Ovary (tissue), 7 donors: ENCODE measurements at regions not wholly inside any gene's neighbourhood (a gene's known extent, or its start where the extent isn't known, plus 50 kb on each side); places are given as distances from the start of the nearest gene placed in this dataset.

Experiments
- DNase-seq, 5 donors: peaks; one replicate each; pipeline ENCODE4 v3.0.0-alpha.2; 2019 to 2020
- H3K27ac ChIP-seq, 2 donors: fragments of 200-600 bp; one replicate each; pipeline versions ENCODE4 v1.5.1 to v1.8.0; 2019 to 2022
- H3K27me3 ChIP-seq: fragments of 200-600 bp; one replicate; pipeline ENCODE4 v1.8.0; 2022
- H3K36me3 ChIP-seq: fragments of 200-600 bp; sonication (generic); one replicate; pipeline ENCODE4 v1.5.1; 2019
- H3K4me1 ChIP-seq: one replicate; pipeline ENCODE4 v1.8.1; 2013; ENCODE audit warnings: mild to moderate bottlenecking, moderate library complexity; ENCODE audit not compliant: insufficient read depth
- H3K4me3 ChIP-seq: fragments of 200-600 bp; sonication (generic); one replicate; pipeline ENCODE4 v1.5.1; 2017
- H3K9me3 ChIP-seq, 2 donors: fragments of 200-600 bp in 1 of 2; sonication (generic) in 1 of 2; one replicate each; pipeline versions ENCODE4 v1.5.1 to v1.8.1; 2013 to 2019; ENCODE audit warnings: mild to moderate bottlenecking in 1 of 2, moderate library complexity in 1 of 2
- EP300 ChIP-seq: sonication (generic); formaldehyde crosslinking; IDR thresholded peaks from one replicate; pipeline ENCODE4 v1.6.1; 2017; ENCODE audit warnings: antibody characterized with exemption
- POLR2A ChIP-seq: fragments of 450-650 bp; IDR thresholded peaks from one replicate; pipeline ENCODE4 v1.6.1; 2017; ENCODE audit warnings: antibody characterized with exemption, mild to moderate bottlenecking, moderate library complexity
- WGBS, 3 donors: extraction: QIAGEN DNeasy Blood & Tissue Kit in 1 of 3; methylation state at CpG; one replicate each; pipeline versions ENCODE4 v1.1.5 to v1.1.7; 2013 to 2017; 5-methylcytosine and 5-hydroxymethylcytosine counted together
- intact Hi-C, 4 donors: fragments of 100-400 bp; cut with DNase I; formaldehyde crosslinking; loops; one replicate each; pipeline versions ENCODE4 v1.11.0 to v1.15.1; 2022 to 2023
- TF ChIP-seq, protein P1 (sequence below), 3 donors: fragments of 450-650 bp in 2 of 3; fragments of 200-600 bp in 1 of 3; IDR thresholded peaks; one replicate each; pipeline versions ENCODE4 v1.5.1 to v1.8.0; 2016 to 2022; ENCODE audit warnings: antibody characterized with exemption in 3 of 3, mild to moderate bottlenecking in 1 of 3
- donor health status: DM: no; HTN: no; CAD: no; lungs with moderate emphysema.
- donor health status: DM: no; HTN: no; CAD: no.
- donor health status: Bipolar disorder and iron deficiency.
- donor health status: DM: no; HTN: no; CAD: no.
- donor health status: DM: yes; HTN: yes; CAD: no.

- H3K36me3 ChIP-seq: no peaks in the 10 kb centered on the region
- WGBS, 3 donors: 98 to 100% (median 98%) methylated on average over 1 of the region's 1 CpG
- intact Hi-C loops: loop anchor here in 1 of 4 donors (5.0 kb wide), 1 partner anchor 221 kb away; no protein-coding TSS in a partner anchor
- no peaks in the 10 kb centered on the region for H3K9me3 ChIP-seq
- H3K27ac ChIP-seq: no peak overlapping the region
- H3K4me1 ChIP-seq: peaks cover 2% of the 10 kb centered on the region
- H3K27me3 ChIP-seq: no peaks in the 10 kb centered on the region
- no peak overlapping the region for H3K4me3 ChIP-seq
- no peak for DNase-seq
- TF ChIP-seq, protein P1, sequence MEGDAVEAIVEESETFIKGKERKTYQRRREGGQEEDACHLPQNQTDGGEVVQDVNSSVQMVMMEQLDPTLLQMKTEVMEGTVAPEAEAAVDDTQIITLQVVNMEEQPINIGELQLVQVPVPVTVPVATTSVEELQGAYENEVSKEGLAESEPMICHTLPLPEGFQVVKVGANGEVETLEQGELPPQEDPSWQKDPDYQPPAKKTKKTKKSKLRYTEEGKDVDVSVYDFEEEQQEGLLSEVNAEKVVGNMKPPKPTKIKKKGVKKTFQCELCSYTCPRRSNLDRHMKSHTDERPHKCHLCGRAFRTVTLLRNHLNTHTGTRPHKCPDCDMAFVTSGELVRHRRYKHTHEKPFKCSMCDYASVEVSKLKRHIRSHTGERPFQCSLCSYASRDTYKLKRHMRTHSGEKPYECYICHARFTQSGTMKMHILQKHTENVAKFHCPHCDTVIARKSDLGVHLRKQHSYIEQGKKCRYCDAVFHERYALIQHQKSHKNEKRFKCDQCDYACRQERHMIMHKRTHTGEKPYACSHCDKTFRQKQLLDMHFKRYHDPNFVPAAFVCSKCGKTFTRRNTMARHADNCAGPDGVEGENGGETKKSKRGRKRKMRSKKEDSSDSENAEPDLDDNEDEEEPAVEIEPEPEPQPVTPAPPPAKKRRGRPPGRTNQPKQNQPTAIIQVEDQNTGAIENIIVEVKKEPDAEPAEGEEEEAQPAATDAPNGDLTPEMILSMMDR (IDR thresholded peaks at IDR 0.05): no peak
- TF ChIP-seq EP300: no peak
- no peak for TF ChIP-seq POLR2A
These were observed 368.5 kb downstream of the ZEB2 start for GRCh38 chr2:144151405-144151804.

- intact Hi-C loops: no loop called here
- no peak for TF ChIP-seq EP300
- TF ChIP-seq, protein P1 (IDR thresholded peaks at IDR 0.05): no peak
- no peak for TF ChIP-seq POLR2A
- no peaks in the 10 kb centered on the region for H3K9me3 ChIP-seq
- H3K36me3 ChIP-seq: no peaks in the 10 kb centered on the region
- peaks cover 2% of the 10 kb centered on the region for H3K4me1 ChIP-seq
- no peak overlapping the region for H3K4me3 ChIP-seq
- H3K27ac ChIP-seq: no peak overlapping the region
- H3K27me3 ChIP-seq: no peaks in the 10 kb centered on the region
- 95 to 98% (median 98%) methylated on average over 2 of the region's 2 CpGs for WGBS, 3 donors
- no peak for DNase-seq
These were observed 372.6 kb downstream of the ZEB2 start for GRCh38 chr2:144147356-144147755.

- Histone ChIP-seq H3K27me3 (no peaks in the 10 kb centered on the region), H3K27ac (no peak overlapping the region), H3K9me3 (no peaks in the 10 kb centered on the region), H3K4me1 (no peaks in the 10 kb centered on the region), H3K4me3 (no peak overlapping the region), H3K36me3 (no peaks in the 10 kb centered on the region)
- DNase-seq: no peak
- TF ChIP-seq POLR2A (no peak), EP300 (no peak)
- TF ChIP-seq, protein P1 (IDR thresholded peaks at IDR 0.05): no peak
- 96 to 98% (median 96%) methylated on average over 2 of the region's 2 CpGs for WGBS, 3 donors
- intact Hi-C loops: no loop called here
These were observed 373.0 kb downstream of the ZEB2 start for GRCh38 chr2:144146876-144147275.

GRCh38 chr2:144146076-144146475 is 373.8 kb downstream of the ZEB2 start:
- Histone ChIP-seq H3K4me1 (no peaks in the 10 kb centered on the region), H3K27ac (no peak overlapping the region), H3K36me3 (no peaks in the 10 kb centered on the region), H3K9me3 (no peaks in the 10 kb centered on the region), H3K4me3 (no peak overlapping the region), H3K27me3 (no peaks in the 10 kb centered on the region)
- 4 to 10% (median 8%) methylated on average over 1 of the region's 1 CpG for WGBS, 3 donors
- DNase-seq: no peak
- intact Hi-C loops: no loop called here
- TF ChIP-seq POLR2A (no peak), EP300 (no peak)
- TF ChIP-seq, protein P1 (IDR thresholded peaks at IDR 0.05): no peak
